Activated naive CD4-positive, alpha-beta T cell treated with anti-CD3 and anti-CD28 coated beads for 36 hours (primary cell): ENCODE measurements at regions not wholly inside any gene's neighbourhood (a gene's known extent, or its start where the extent isn't known, plus 50 kb on each side); places are given as distances from the start of the nearest gene placed in this dataset.

Experiments
- CTCF ChIA-PET: fragments of 350-600 bp; sonication (Branson Sonifier 250); formaldehyde crosslinking; loops from one replicate; lab custom pipeline; 2021; ENCODE audit warnings: antibody characterized with exemption; lab: Charles Lee
- DNase-seq: peaks from one replicate; pipeline ENCODE4 v3.0.0-alpha.2; 2020
- H3K27ac Mint-ChIP-seq: one replicate; pipeline ENCODE4 v1.8.0; 2021; ENCODE audit warnings: mild to moderate bottlenecking, mixed read lengths
- H3K27me3 Mint-ChIP-seq: one replicate; pipeline ENCODE4 v1.8.0; 2021; ENCODE audit warnings: low read depth, mixed read lengths
- H3K36me3 Mint-ChIP-seq: one replicate; pipeline ENCODE4 v1.8.0; 2021; ENCODE audit warnings: low read depth, mixed read lengths
- H3K4me1 Mint-ChIP-seq: one replicate; pipeline ENCODE4 v1.8.0; 2021; ENCODE audit warnings: low read depth, mixed read lengths
- H3K4me3 Mint-ChIP-seq: one replicate; pipeline ENCODE4 v1.8.0; 2021; ENCODE audit warnings: mild to moderate bottlenecking, moderate library complexity, mixed read lengths
- H3K9me3 Mint-ChIP-seq: one replicate; pipeline ENCODE4 v1.8.0; 2021; ENCODE audit warnings: mixed read lengths
- intact Hi-C: fragments of 100-400 bp; cut with micrococcal nuclease; formaldehyde crosslinking; loops from one replicate; pipeline ENCODE4 v1.15.1; 2023

DNA sequence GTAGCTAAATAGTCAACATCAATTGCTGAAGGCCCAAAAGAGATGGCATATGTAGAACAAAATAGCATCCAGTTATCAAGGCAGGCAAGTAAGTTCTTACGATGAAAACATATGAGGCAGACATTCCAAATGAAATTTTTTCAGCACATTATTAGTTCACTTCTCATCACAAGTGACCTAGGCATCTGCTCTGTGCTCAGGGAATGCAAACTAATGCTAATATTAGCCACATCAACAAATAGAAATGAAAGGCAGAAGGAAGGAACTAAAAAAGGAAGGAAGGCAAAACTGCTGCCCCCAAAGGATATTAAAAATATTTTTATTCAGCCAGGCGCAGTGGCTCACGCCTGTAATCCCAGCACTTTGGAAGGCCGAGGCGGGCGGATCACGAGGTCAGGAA, 51.2 kb upstream of the ROCK1 start:
- no peaks in the 10 kb centered on the region for H3K4me1 Mint-ChIP-seq
- H3K27me3 Mint-ChIP-seq: peaks cover 3% of the 10 kb centered on the region
- H3K36me3 Mint-ChIP-seq: no peaks in the 10 kb centered on the region
- intact Hi-C loops: no loop called here
- H3K27ac Mint-ChIP-seq: no peak overlapping the region
- no peak overlapping the region for H3K4me3 Mint-ChIP-seq
- no peak for DNase-seq
- no peaks in the 10 kb centered on the region for H3K9me3 Mint-ChIP-seq
- CTCF ChIA-PET: interaction anchor here (1.3 kb wide), 1 partner anchor 17 kb away, joined by 4 read pairs; no protein-coding TSS in a partner anchor

DNA sequence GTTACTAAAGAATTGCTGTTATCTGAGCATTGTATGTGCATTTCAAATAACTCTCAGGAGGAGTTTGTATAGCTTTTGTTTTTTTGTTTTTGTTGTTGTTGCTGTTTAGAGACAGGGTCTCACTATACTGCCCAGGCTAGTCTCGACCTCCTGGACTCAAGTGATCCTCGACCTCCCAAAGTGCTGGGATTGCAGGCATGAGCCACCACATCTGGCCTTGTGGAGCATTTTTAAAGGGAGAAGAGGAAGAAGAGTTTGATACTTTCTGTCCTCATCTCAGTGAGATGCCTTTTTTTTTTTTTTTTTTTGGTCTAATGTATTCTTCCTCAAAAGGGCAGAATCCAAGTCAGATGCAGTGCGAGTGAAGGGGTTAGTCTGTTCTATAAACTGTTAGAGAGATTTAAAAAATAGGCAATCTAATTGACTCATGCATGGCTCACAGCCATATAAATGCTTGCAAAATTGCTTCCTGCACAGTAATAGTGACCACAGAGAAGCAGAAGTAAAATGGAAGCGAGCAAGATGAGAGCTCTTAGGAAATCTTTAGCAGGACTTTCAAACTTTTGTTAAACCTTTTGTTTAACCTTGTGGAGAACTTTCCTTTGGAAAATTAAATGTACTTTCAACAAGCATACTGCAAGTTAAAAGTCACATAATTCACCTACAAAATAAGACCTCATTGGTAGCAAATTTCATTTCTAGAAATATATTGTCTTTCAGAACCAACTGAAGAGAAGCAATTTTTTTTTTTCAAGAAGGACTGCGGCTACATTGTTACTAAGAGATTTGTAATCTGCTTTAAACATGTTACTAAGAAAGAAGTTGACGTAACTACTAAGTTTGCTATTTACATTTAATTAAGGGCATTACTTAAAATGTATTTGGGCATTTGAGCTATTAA, 52.3 kb upstream of the ROCK1 start:
- no peaks in the 10 kb centered on the region for H3K9me3 Mint-ChIP-seq
- intact Hi-C loops: no loop called here

DNA sequence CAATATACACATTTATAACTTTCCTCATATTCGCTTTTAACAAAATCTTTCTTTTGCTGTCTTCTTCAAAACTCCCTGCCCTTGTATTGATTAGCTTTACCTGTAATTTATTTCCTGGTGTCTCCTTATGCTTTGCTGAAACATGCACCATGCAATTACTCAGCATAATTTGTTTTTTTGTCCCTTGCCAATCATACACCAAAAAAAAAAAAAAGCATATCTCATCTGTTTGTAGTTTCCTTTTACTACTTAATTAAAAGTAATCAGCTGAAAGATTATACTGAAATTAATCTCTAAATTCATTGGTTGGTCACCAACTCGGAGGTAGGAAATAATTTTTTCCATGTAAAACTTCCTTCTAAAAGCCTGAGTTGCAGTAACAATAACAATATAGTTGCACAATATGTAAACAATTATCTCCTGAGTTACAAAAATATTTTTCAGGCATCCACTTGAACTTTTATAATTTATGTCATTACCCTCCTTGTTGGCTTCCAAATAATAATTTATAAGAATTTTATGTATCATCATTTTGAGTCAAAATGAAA, 53.0 kb upstream of the ROCK1 start:
- no peaks in the 10 kb centered on the region for H3K4me1 Mint-ChIP-seq
- H3K27me3 Mint-ChIP-seq: peaks cover 7% of the 10 kb centered on the region
- H3K4me3 Mint-ChIP-seq: no peak overlapping the region
- CTCF ChIA-PET: interaction anchor here (0.5 kb wide), 1 partner anchor 283 kb away, joined by 4 read pairs; no protein-coding TSS in a partner anchor
- intact Hi-C loops: no loop called here
- DNase-seq: no peak
- no peak overlapping the region for H3K27ac Mint-ChIP-seq
- H3K9me3 Mint-ChIP-seq: no peaks in the 10 kb centered on the region
- H3K36me3 Mint-ChIP-seq: no peaks in the 10 kb centered on the region

More for the DNA sequence above, 52.3 kb upstream of the ROCK1 start:
- no peak overlapping the region for H3K4me3 Mint-ChIP-seq
- H3K27me3 Mint-ChIP-seq: peaks cover 4% of the 10 kb centered on the region
- no peak for DNase-seq
- no peaks in the 10 kb centered on the region for H3K36me3 Mint-ChIP-seq
- H3K4me1 Mint-ChIP-seq: no peaks in the 10 kb centered on the region
- no peak overlapping the region for H3K27ac Mint-ChIP-seq
- CTCF ChIA-PET: interaction anchor here (0.5 to 1.3 kb wide), 2 partner anchors 16 to 283 kb away, joined by 4 read pairs; no protein-coding TSS in a partner anchor

DNA sequence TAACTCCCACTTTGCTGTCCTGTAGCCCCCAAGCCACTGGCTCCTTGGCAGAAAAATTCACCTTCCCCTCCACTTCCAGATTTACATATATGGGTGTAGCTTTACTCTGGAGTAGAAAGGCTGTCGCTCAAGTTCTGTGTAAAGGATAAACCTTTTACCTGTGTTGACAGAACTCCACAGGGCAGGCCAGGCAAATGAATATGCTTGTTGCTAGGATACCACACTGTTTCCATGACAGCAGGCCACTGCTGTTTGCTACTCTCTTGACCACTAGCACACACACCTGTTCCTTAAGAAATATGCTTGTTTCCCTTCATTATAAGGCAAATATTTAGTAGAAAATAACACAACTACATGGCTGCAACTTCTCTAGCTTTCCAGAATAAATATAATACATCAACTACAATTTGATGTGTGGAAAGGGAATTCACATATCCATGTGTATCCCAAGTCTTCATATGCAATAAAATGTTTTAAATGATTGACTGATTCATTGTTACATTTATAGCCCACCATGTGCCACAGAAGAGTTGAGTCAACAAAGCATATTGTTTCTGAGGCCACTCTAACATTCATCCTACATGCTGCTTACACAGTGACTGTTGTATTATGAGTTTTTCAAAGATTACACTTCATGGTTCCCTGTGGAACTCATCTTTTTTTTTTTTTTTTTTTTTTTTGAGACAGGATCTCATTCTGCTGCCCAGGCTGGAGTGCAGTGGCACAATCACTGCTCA, 56.2 kb upstream of the ROCK1 start:
- intact Hi-C loops: no loop called here
- no peaks in the 10 kb centered on the region for H3K36me3 Mint-ChIP-seq
- H3K4me1 Mint-ChIP-seq: no peaks in the 10 kb centered on the region
- H3K27ac Mint-ChIP-seq: no peak overlapping the region
- H3K9me3 Mint-ChIP-seq: no peaks in the 10 kb centered on the region
- no peak for DNase-seq
- CTCF ChIA-PET: interaction anchor here (0.6 kb wide), 1 partner anchor 24 kb away, joined by 3 read pairs; no protein-coding TSS in a partner anchor
- H3K4me3 Mint-ChIP-seq: no peak overlapping the region
- H3K27me3 Mint-ChIP-seq: peaks cover 7% of the 10 kb centered on the region

DNA sequence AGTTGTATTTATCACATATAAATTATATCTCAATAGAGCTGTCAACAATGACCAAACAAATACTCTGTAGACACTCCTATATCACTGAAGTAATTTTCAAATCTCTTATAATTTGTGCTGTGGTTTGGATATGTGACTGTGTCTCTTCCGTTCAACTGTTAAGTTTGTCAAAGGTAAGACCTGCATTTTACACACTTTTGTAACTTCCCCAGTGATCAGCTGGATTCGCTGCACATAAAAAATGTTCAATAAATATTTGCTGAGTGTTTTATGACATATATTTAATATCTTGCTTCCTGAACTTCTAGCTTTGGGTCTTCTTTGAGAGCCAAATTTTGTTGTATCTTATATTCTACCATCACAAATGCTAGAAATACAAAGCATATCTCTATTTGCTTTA, 57.3 kb upstream of the ROCK1 start:
- intact Hi-C loops: no loop called here
- H3K4me1 Mint-ChIP-seq: no peaks in the 10 kb centered on the region
- no peaks in the 10 kb centered on the region for H3K9me3 Mint-ChIP-seq
- no peaks in the 10 kb centered on the region for H3K36me3 Mint-ChIP-seq
- CTCF ChIA-PET: no interaction called here
- H3K27me3 Mint-ChIP-seq: peaks cover 7% of the 10 kb centered on the region
- no peak overlapping the region for H3K27ac Mint-ChIP-seq
- no peak overlapping the region for H3K4me3 Mint-ChIP-seq
- no peak for DNase-seq

DNA sequence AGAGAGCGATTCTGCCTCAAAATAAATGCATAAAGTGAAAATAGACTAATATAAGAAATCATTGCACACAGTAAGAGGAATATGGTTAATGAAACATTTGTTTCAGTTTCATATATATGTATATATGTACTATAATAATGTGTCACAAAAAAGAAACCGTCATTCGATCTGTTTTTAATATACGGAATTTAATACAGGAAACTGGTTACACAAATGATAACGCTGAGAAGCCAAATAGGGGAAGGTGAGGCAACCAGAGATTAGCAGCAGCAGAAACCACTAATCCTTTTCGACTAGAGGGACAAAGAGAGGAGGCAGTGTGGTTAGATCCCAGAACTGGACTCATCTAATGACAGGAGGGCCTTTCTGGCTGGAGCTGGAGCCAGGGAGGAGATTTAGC, 64.2 kb upstream of the GREB1L start:
- no peaks in the 10 kb centered on the region for H3K9me3 Mint-ChIP-seq
- H3K27ac Mint-ChIP-seq: no peak overlapping the region
- H3K27me3 Mint-ChIP-seq: no peaks in the 10 kb centered on the region
- no peaks in the 10 kb centered on the region for H3K36me3 Mint-ChIP-seq
- intact Hi-C loops: no loop called here
- CTCF ChIA-PET: interaction anchor here (0.5 to 2.5 kb wide), 5 partner anchors 10 to 778 kb away, joined by 3 to 13 read pairs (median 4); no protein-coding TSS in a partner anchor
- no peak overlapping the region for H3K4me3 Mint-ChIP-seq
- DNase-seq: no peak
- peaks cover 3% of the 10 kb centered on the region for H3K4me1 Mint-ChIP-seq

DNA sequence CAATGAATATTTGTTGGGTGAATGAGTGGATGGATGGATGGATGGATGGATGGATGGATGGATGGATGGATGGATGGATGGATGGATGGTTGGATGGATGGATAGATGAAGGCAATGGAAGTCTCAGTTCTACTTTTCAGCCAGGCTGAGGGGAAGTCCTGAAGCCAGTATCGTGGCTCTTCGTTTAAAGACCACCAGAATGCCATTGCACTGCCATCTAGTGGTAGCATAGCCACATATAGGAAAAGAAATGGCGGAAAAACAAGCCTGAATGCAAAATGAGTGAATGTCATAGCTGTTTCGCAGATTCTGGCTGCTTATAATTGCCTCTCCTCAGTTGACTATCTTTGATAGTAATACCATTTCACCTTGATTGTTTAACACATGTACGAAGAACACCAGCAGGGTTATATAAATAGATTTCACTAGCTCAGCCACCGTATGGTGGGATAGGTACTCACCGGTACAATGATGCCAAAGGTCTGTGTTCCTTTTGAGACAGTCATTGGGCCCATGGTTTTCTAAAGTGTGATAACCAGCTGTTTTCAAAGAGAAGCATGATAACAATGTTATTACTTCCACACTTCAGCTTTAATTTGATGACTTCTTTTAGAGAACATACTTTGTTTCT, 62.3 kb upstream of the GREB1L start:
- H3K4me1 Mint-ChIP-seq: peaks cover 3% of the 10 kb centered on the region
- H3K27ac Mint-ChIP-seq: no peak overlapping the region
- no peaks in the 10 kb centered on the region for H3K27me3 Mint-ChIP-seq
- DNase-seq: peak; percentile 72
- CTCF ChIA-PET: interaction anchor here (0.5 to 2.5 kb wide), 18 partner anchors 8 to 300 kb away, joined by 3 to 13 read pairs (median 4); partner anchors contain the start of gene ROCK1
- H3K4me3 Mint-ChIP-seq: no peak overlapping the region
- no peaks in the 10 kb centered on the region for H3K36me3 Mint-ChIP-seq
- H3K9me3 Mint-ChIP-seq: no peaks in the 10 kb centered on the region
- intact Hi-C loops: loop anchor here (2.0 kb wide), 1 partner anchor 69 kb away; the partner anchor contains the start of gene ROCK1

DNA sequence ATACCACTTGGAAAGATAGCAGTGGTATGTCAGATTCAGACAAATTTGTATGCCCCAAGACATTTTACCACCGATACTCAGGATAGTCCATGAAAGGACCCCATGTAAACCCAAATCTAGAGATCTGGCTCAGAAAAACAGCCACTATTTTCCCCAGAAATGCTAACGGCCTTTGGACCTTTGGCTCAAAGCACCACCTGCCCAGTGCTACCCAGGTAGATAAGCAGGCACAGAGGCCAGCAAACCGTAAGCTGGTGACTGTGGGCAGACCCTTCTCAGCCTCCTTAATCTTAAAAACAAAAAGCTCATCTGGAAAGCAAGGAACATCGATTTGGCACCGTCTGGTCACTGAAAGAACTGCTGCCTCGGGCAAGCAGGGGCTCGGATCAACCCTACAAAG, 61.4 kb upstream of the GREB1L start:
- H3K9me3 Mint-ChIP-seq: no peaks in the 10 kb centered on the region
- H3K4me3 Mint-ChIP-seq: no peak overlapping the region
- intact Hi-C loops: loop anchor here (2.0 kb wide), 1 partner anchor 70 kb away; the partner anchor contains the start of gene ROCK1
- no peaks in the 10 kb centered on the region for H3K36me3 Mint-ChIP-seq
- no peak overlapping the region for H3K27ac Mint-ChIP-seq
- H3K4me1 Mint-ChIP-seq: peaks cover 3% of the 10 kb centered on the region
- no peak for DNase-seq
- CTCF ChIA-PET: interaction anchor here (0.6 to 1.9 kb wide), 10 partner anchors 11 to 212 kb away, joined by 3 to 13 read pairs (median 4); no protein-coding TSS in a partner anchor
- H3K27me3 Mint-ChIP-seq: no peaks in the 10 kb centered on the region

DNA sequence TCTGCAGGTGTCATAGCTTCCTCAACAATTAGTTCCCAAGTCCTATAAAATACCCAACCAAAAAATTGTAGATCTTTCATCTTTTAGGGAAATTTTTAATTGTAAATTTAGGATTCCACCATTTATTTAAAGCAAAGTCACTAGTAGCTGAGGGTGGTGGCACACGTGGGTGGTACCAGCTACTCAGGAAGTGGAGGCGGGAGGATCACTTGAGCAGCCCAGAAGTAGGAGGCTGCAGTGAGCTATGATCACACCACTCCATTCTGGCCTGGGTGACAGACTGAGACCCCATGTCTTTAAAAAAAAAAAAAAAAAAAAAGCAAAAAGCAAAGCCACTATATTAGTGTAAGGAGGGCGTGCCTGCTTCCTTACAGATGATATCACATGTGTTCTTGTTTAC, 60.3 kb upstream of the GREB1L start:
- intact Hi-C loops: loop anchor here (2.0 kb wide), 1 partner anchor 71 kb away; the partner anchor contains the start of gene ROCK1

DNA sequence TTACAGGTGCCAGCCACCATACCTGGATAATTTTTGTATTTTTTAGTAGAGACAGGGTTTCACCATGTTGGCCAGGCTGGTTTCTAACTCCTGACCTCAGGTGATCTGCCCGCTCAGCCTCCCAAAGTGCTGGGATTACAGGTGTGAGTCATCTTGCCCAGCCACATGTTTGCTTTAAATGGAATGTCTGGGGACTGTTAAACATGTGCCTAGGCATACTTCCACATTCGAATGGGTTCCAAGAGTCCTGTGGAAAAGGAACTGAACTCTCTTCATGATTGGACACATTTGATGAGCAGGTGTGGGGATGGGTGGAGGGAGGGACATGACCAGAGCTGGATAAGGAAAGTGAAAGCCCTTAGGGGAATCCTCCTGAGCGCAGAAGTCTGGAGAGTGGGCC, 58.4 kb upstream of the GREB1L start:
- no peak for DNase-seq
- intact Hi-C loops: no loop called here
- no peaks in the 10 kb centered on the region for H3K36me3 Mint-ChIP-seq
- CTCF ChIA-PET: interaction anchor here (0.5 kb wide), 1 partner anchor 61 kb away, joined by 3 read pairs; no protein-coding TSS in a partner anchor
- H3K27ac Mint-ChIP-seq: no peak overlapping the region
- no peak overlapping the region for H3K4me3 Mint-ChIP-seq
- H3K4me1 Mint-ChIP-seq: peaks cover 3% of the 10 kb centered on the region
- no peaks in the 10 kb centered on the region for H3K9me3 Mint-ChIP-seq
- no peaks in the 10 kb centered on the region for H3K27me3 Mint-ChIP-seq

More for the DNA sequence above, 60.3 kb upstream of the GREB1L start:
- CTCF ChIA-PET: interaction anchor here (0.9 to 1.1 kb wide), 3 partner anchors 10 to 178 kb away, joined by 3 read pairs; no protein-coding TSS in a partner anchor
- Mint-ChIP-seq H3K4me1 (peaks cover 3% of the 10 kb centered on the region), H3K4me3 (no peak overlapping the region), H3K27ac (no peak overlapping the region), H3K27me3 (no peaks in the 10 kb centered on the region), H3K36me3 (no peaks in the 10 kb centered on the region), H3K9me3 (no peaks in the 10 kb centered on the region)
- DNase-seq: no peak

DNA sequence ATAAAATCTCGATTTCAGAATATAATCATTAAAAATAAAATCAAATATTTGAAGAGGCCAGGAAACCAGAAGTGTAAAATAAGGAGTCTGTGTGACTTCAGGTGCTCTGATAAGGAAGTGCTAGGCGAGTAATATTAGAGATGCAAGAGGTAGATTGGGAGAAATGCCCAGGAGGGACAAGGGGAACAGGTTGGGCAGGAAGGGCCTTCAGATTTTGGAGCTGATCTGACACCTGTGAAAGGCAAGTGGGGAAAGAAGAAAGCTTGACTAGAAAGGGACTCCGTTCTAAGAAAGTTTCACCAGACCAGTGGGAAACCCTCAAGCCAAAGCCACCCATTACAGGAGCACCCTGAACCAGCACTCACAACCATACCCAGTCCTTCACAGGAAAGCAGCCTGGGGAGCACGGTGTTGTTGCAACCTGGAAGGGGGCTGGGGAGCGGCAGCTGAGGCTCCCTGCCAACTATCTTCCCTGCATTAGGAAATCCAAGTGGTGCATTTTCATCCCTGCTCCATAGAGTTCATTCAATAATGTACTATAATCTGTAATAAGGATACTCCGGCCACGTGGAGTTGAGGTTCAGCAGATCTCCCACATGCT, 57.5 kb upstream of the GREB1L start:
- Mint-ChIP-seq H3K27ac (no peak overlapping the region), H3K4me3 (no peak overlapping the region), H3K36me3 (no peaks in the 10 kb centered on the region), H3K27me3 (no peaks in the 10 kb centered on the region), H3K9me3 (no peaks in the 10 kb centered on the region), H3K4me1 (peaks cover 3% of the 10 kb centered on the region)
- intact Hi-C loops: no loop called here
- DNase-seq: no peak
- CTCF ChIA-PET: interaction anchor here (0.5 to 1.3 kb wide), 2 partner anchors 10 to 60 kb away, joined by 3 to 4 read pairs; no protein-coding TSS in a partner anchor
